OCI-LY1 (cell line): ENCODE measurements at regions not wholly inside any gene's neighbourhood (a gene's known extent, or its start where the extent isn't known, plus 50 kb on each side); places are given as distances from the start of the nearest gene placed in this dataset.

ENCODE experiments used
- EZH2 ChIP-seq: fragments of 200-600 bp; sonication (generic), shearing (Covaris generic); IDR thresholded peaks from 2 replicates; pipeline ENCODE4 v1.8.0; 2017; ENCODE audit warnings: borderline replicate concordance, mixed run types, mild to moderate bottlenecking, antibody characterized with exemption, low read length, moderate library complexity, mixed read lengths
- TF ChIP-seq, protein P1 (sequence below): fragments of 200-600 bp; sonication (generic), shearing (Covaris generic); IDR thresholded peaks from 2 replicates; pipeline ENCODE4 v1.5.1; 2017; ENCODE audit warnings: mild to moderate bottlenecking, antibody characterized with exemption, low read length, moderate library complexity, mixed read lengths

- no peak for TF ChIP-seq EZH2
- TF ChIP-seq, protein P1, sequence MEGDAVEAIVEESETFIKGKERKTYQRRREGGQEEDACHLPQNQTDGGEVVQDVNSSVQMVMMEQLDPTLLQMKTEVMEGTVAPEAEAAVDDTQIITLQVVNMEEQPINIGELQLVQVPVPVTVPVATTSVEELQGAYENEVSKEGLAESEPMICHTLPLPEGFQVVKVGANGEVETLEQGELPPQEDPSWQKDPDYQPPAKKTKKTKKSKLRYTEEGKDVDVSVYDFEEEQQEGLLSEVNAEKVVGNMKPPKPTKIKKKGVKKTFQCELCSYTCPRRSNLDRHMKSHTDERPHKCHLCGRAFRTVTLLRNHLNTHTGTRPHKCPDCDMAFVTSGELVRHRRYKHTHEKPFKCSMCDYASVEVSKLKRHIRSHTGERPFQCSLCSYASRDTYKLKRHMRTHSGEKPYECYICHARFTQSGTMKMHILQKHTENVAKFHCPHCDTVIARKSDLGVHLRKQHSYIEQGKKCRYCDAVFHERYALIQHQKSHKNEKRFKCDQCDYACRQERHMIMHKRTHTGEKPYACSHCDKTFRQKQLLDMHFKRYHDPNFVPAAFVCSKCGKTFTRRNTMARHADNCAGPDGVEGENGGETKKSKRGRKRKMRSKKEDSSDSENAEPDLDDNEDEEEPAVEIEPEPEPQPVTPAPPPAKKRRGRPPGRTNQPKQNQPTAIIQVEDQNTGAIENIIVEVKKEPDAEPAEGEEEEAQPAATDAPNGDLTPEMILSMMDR = no peak
Observed at GRCh38 chr21:28447462-28447861, 545.2 kb downstream of the LTN1 start.
